ENCODE measurements at regions not wholly inside any gene's neighbourhood (a gene's known extent, or its start where the extent isn't known, plus 50 kb on each side); places are given as distances from the start of the nearest gene placed in this dataset.

DNA sequence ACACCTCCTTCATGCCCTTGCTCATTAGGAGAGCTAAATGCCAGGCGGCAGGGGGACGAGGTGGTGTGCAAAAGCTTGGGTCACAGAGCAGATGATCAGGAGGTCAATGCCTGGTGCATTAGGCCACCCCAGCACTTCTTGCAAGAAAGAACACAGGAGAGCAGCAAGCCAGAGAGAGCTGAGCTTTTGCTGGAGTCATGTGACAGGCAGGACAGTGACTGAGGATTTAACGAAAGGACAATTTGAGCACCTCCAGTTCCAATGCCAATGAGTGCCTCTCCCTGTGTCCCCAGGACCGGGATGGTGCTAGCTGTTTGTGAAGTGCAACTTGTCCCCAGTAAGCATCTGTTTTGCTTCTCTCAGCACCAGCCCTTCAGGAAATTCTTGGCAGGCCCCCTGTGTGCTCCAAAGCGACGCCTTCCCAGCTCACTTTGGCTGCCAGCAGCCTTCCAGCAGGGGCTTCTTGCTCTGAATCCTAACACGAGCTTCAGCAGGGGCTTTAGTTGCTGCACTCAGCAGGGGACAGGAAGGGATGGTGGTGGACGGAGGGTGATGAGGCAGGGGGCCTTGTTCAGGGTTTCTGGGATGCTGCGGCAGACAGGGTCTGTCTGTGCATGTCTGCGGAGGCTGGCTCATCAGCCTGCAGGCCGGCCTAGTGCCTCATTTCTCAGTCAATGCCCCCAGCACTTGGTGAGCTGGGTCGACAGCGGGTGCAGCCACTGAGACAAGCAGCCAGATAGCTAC is 368.1 kb downstream of the RPS24 start:
- no peak for DNase-seq

DNA sequence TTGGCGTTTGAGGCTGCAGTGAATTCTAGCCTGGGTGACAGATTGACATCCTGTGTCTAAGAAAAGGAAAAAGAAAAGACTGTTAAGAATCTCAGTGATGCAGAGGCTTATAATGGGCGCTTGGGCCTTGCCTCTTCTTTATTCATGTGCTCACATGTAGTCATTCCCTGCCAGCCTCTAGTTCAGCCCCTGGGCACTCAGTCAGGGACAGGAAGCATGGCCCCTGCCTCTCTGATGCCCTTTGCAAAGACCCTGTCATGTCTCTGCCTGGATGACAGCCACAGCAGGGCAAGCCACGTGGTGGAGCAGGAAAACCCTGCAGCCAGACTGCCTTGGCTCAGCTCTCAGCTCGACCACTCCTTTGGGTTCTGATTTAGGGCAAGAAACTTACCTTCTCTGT is 368.9 kb downstream of the RPS24 start:
- DNase-seq = no peak

DNA sequence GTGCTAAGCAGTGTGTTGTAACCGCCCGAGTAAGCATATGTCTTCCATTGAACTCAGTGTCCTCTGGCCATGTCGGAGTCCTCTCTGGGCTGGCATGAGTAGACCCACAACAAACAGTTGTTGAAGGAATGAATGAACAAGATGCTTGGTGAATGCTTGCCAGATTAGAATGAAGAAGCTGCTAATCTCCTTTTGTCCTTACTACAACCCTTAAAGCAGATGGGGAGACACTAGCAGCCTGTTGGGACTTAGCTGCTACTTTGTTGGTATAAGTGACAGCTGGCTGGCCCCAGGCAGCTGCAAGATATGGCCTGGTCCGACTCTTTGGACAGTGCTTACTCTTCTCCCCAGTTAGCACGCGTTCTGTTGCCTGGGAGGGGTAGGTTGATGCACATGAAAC is 370.1 kb downstream of the RPS24 start:
- peak; percentile 12 for DNase-seq

DNA sequence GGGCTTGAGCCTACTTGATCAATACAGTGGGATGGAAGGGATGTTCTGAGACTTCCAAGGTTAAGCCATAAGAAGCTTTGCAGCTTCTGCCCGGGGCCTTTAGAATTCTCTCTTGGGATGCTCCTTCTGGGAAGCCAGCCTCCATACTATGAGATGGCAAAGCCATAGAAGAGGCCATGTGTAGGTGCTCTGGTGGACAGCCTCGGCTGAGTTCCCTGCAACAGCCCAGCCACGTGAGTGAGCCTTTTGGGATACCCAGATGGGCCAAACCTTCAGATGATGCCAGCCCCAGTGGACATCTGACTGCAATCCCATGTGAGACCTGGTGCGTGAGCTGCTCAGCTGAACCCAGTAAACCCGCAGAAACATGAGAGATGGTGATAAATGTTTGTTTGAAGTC is 370.6 kb downstream of the RPS24 start:
- DNase-seq = no peak

DNA sequence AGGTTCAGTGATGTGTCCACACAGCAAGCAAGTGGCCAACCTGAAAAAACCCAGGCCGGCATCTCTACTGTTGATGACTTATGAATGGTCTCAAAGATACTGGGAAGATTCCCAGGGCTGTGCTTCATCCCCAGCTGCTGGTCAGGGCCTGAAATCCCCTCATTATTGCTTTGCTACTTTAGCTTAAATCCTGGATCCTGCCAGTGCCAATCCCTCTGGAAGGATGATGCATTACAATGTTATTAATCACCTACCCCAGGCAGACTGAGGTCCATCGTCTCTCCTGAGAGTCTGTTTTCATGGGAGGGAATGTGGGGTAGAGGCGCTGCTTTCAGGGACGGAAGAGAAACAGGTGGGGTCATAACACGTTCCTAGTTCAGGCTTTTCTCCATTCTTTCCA is 371.6 kb downstream of the RPS24 start:
- DNase-seq = no peak

DNA sequence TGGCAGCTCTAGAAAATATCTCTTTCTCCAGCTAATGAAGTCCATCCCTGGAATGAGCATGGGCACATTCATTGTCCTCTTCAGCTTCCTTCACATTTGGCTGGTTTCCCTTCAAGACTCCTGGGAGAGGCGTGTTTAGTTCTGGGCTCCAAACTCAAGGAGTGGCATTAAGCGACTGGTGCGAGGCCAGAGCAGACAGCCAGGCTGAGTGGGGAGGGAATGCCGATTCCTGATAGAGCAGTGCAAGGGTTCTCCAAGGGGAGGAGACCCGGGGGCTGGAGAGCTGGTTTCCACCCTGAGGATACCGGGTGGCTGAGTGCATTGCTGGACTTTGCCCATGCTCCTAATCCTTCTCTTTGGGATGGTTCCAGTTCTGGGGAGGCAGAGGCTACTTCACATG is 372.1 kb downstream of the RPS24 start:
- DNase-seq = no peak

- DNase-seq = no peak
These were observed 373.0 kb downstream of the RPS24 start for GRCh38 chr10:78406648-78407008.

GRCh38 chr10:78407009-78407711 is 373.5 kb downstream of the RPS24 start:
- peak; percentile 46 for DNase-seq

DNA sequence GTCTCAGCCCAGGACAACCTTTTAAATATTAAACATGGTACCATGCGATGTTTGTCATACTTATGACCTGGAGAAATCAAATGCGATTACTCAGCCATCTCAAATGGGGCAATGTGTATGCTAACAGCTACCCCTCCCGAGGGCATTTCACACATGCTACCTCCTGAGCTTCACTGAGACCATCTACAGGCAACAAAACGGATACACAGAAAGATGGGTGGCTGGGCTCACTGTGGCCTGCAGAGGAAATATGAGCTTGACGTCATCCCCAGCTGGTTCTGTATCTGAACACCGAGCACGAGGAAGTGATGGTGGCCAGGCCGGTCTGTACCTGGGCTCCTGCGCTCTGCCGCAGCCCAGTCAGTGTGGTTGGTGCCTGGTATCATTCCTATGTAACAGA is 374.3 kb downstream of the RPS24 start:
- no peak for DNase-seq

DNA sequence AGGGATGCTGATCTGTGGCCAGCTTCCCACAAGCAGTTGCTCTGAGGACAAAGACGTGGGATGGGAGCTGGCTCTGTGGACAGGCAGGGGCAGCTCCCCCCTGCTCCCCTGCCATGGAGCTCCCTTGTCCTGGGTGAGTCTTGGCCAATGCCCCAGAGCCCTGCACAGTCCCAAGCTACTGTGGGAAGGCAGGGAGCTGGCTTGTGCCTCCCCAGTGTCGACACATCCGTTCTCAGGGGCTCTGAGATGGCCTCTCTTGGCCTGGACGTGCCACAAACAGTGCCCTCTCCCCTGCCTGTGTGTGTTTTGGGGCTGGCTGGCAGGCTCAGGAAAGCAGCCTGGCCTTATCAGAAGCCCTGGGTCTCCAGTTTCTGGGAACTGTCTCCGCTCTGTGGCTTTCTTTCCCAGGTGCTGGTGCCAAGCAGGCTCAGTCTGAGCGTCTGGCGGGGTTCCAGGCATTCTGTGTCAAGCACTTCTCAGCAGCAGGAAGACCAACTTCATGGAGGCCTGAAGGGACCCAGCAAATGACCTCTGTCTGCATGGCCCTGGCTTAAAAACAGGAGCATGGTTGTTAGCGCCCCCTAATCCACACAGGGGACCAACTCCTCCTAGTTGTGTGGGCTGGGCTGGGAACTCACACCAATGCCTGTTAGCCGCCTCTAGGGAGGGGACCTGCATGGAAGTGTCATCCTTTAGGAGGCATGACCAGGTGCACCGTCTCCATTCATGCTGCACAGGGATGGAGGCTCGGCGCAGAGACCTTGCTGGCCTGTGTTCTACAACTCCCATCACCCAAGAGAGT is 375.2 kb downstream of the RPS24 start:
- no peak for DNase-seq

GRCh38 chr10:78410046-78410965 is 376.6 kb downstream of the RPS24 start:
- no peak for DNase-seq

DNA sequence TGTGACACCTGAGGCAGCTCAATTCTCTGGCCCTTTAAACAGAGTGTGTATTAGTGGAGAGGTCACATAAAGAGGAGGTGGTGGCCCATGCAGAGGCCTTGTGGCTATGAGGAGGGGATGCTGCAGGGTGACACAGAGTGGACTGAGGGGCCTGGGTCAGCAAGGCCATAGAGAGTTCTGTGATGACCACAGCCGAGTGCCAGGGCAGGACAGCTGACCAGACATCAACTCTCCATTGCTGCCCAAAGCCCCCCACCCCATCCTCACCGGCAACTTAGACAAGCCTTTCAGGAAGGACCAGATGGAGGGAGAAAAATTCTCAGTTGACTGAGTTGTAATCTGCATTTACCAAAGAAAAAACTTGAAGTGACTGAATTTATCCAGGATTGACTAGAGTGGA is 378.1 kb downstream of the RPS24 start:
- no peak for DNase-seq

DNA sequence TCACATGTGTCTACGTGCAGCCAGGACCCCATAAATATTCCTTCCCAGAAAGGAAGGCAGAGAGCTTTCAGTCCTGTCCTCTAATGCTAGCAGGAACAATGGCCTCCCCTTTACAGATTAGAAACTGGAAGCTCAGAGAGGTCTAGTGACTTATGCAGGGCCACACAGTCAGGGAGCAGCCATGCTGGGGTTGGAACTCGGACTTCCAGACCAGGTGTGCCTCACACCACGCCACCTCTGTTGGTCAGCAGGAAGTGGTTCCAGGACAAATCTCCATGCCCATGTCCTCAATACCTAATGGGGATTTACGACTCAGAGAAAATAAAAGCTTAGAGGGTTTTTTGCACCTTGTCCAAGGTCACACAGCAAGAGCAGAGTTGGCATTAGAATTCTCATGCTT is 378.9 kb downstream of the RPS24 start:
- no peak for DNase-seq

DNA sequence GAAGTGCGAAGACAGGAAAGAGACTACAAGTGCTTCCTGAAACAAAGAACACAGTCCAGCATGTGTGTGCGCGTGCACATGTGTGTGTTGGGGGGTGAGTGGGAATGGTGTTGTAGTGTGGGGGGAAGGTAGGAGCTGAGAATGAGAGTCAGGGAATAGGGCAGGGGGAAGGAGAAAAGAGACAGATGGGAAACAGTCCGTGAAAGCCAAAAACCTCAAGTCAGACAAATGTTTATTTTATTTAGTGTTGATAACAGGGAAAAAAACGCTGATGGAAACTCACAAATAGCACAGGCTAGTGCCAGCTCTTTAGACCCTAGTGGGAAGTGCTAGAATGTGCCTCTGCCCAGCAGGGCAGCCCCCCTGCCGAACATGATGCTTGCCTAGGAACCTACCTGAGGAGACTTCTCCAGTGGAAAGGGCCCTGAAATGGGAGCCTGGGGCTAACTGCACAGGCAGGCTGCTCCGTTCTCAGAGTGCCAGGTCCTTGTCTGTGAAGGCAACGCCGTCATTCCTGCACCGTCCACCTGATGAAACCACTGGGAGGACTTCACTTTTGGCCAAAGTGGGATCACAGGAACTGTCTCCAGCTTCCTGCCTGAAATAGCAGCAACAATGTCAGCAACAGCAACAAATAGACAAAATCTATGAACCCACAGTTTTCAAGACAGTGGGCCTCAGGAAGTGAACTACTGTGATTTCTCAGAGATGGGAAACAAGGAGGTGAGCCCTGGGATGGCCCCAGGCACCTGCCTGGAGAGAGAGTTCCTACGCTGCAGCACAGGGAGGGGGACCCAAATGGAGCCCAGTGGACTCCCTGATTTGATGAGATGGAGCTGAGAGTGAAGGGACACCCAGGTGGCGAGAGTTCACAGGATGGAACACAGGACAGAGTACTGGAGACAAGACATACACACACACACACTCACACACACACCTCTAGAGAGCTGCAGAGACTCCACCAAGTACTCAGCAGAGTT is 379.7 kb downstream of the RPS24 start:
- no peak for DNase-seq

GRCh38 chr10:78414380-78414779 is 380.7 kb downstream of the RPS24 start:
- no peak for DNase-seq

DNA sequence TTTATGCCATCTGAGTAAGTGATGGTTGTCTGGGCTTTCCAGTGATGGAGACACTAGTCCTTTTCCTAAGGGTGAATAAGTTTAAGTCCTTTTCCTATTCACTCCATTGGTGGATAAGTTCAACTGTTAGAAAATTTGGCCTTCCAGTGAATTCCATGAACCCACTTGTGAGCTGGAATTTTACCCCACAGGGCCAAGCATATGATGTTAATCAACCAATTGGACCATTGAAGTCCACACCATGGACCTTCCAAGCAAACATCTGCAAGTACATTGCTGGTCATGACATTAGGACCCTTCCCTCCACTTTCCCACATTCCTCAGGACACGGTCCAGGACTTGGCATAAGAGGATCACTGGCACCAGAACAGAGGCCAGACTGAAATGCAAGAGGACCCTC is 381.4 kb downstream of the RPS24 start:
- DNase-seq = no peak

DNA sequence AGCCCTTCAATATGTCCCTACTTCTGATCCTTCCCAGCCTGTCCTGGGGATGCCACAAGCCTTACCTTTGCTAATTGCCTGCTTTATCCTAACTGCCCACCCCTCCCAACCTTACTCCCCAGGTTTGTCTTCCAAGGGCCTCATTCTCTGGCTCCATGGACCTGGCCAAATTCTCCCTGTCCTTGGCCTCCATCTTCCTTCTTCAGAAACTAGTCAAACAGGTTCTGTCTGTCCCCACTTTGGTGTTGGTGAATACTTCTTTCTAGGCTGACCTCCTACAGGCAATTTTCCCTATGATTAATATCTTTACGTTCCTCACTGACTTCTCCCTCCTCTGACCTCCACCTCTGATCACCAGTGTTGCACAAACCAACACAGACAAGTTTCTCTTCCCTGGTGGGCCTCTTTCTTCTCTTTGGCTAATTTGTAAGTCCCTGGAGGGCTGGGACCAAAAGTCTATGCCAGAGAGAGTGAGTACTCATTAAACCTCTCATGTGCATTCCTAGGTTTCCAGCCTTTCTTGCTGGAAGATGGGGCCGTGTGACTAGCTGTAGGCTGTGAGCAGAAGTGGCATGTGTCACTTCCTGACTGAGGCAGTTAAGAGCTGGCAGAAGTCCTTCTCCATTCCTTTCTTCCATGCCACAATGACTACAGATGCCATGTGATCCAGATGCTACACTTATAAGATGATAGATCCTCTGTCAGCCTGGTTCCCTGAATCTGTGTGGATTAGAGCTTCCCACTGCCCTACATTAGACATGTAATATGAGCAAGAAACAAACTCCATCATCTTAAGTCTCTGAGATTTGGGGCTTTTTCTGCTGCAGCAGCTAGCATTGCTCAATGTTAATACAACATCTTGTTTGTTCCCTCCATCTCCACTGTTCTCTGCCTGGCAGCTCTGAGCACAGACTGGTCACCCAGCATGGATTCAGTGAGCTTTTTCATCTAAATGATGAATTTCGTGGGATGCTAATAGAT is 382.7 kb downstream of the RPS24 start:
- DNase-seq = no peak

GRCh38 chr10:78417425-78418370 is 384.0 kb downstream of the RPS24 start:
- no peak for DNase-seq

Measured in NCI-H524 treated with DMSO at 0.1 percent for 48 hours (cell line).